Stimulated activated CD8-positive, alpha-beta memory T cell treated with anti-CD3 and anti-CD28 coated beads, Interleukin-7, amount 100 ng/mL, for 4 hours (primary cell): ENCODE measurements at regions not wholly inside any gene's neighbourhood (a gene's known extent, or its start where the extent isn't known, plus 50 kb on each side); places are given as distances from the start of the nearest gene placed in this dataset.

Experiments used
- DNase-seq, 2 donors: peaks; one replicate each; pipeline ENCODE4 v3.0.0-alpha.2; 2020; ENCODE audit warnings: low read depth in 2 of 2

- no peak for DNase-seq
Observed at GRCh38 chr6:14187406-14187805, 69.8 kb downstream of the CD83 start.

- DNase-seq: no peak
Observed at GRCh38 chr6:14189074-14189473, 71.5 kb downstream of the CD83 start.

- no peak for DNase-seq
Observed at GRCh38 chr6:14190191-14190928, 72.8 kb downstream of the CD83 start.

- no peak for DNase-seq
Observed at GRCh38 chr6:14190929-14191224, 73.3 kb downstream of the CD83 start.

GRCh38 chr6:14191761-14192160 is 74.2 kb downstream of the CD83 start:
- DNase-seq: no peak

- DNase-seq: no peak
Observed at GRCh38 chr6:14192216-14192788, 74.7 kb downstream of the CD83 start.

- no peak for DNase-seq
Observed at GRCh38 chr6:14193524-14193923, 76.0 kb downstream of the CD83 start.

GRCh38 chr6:14194483-14194882 is 76.9 kb downstream of the CD83 start:
- no peak for DNase-seq

- DNase-seq: no peak
Observed at GRCh38 chr6:14194976-14195375, 77.4 kb downstream of the CD83 start.

GRCh38 chr6:14196026-14196425 is 78.5 kb downstream of the CD83 start:
- DNase-seq: no peak

GRCh38 chr6:14197118-14197517 is 79.5 kb downstream of the CD83 start:
- no peak for DNase-seq

- DNase-seq: no peak
Observed at GRCh38 chr6:14200047-14200446, 82.5 kb downstream of the CD83 start.

- DNase-seq: no peak
Observed at GRCh38 chr6:14202947-14203346, 85.4 kb downstream of the CD83 start.

- no peak for DNase-seq
Observed at GRCh38 chr6:14206391-14206790, 88.8 kb downstream of the CD83 start.

GRCh38 chr6:14207448-14207847 is 89.9 kb downstream of the CD83 start:
- DNase-seq: no peak

GRCh38 chr6:14209000-14209399 is 91.4 kb downstream of the CD83 start:
- no peak for DNase-seq

GRCh38 chr6:14210077-14210476 is 92.5 kb downstream of the CD83 start:
- DNase-seq: no peak

GRCh38 chr6:14210663-14211561 is 93.3 kb downstream of the CD83 start:
- DNase-seq: peak; percentile 79 to 90

- DNase-seq: peak in 1 of 2 donors; percentile 3
Observed at GRCh38 chr6:14211562-14211942, 94.0 kb downstream of the CD83 start.

- DNase-seq: no peak
Observed at GRCh38 chr6:14212020-14212419, 94.4 kb downstream of the CD83 start.

- no peak for DNase-seq
Observed at GRCh38 chr6:14212632-14213031, 95.1 kb downstream of the CD83 start.

- no peak for DNase-seq
Observed at GRCh38 chr6:14216946-14217684, 99.5 kb downstream of the CD83 start.
